KMS-11 (cell line): ENCODE measurements at regions not wholly inside any gene's neighbourhood (a gene's known extent, or its start where the extent isn't known, plus 50 kb on each side); places are given as distances from the start of the nearest gene placed in this dataset.

Experiments
- H2AFZ ChIP-seq: fragments of 200-600 bp; sonication (generic); 2 replicates; pipeline ENCODE4 v1.6.1; 2016; ENCODE audit warnings: antibody characterized with exemption, mixed run types, low read depth
- H3K27ac ChIP-seq: fragments of 200-600 bp; sonication (generic); 2 replicates; pipeline ENCODE4 v1.6.1; 2016; ENCODE audit warnings: mild to moderate bottlenecking, mixed run types
- H3K27me3 ChIP-seq: fragments of 200-600 bp; sonication (generic); 2 replicates; pipeline ENCODE4 v1.6.1; 2017; ENCODE audit warnings: mild to moderate bottlenecking, low read depth, mixed run types, moderate library complexity; ENCODE audit not compliant: insufficient read depth
- H3K36me3 ChIP-seq: fragments of 200-600 bp; sonication (generic); 2 replicates; pipeline ENCODE4 v1.6.1; 2017; ENCODE audit warnings: mild to moderate bottlenecking, mixed run types; ENCODE audit not compliant: insufficient read depth
- H3K4me1 ChIP-seq: fragments of 200-600 bp; sonication (generic); 2 replicates; pipeline ENCODE4 v1.6.1; 2016; ENCODE audit warnings: mild to moderate bottlenecking, low read depth, mixed run types; ENCODE audit not compliant: poor library complexity, severe bottlenecking
- H3K4me2 ChIP-seq: fragments of 200-600 bp; sonication (generic); 2 replicates; pipeline ENCODE4 v1.7.0; 2016; ENCODE audit warnings: mild to moderate bottlenecking, mixed run types
- H3K4me3 ChIP-seq: fragments of 200-600 bp; sonication (generic); IDR thresholded peaks from 2 replicates; pipeline ENCODE4 v1.6.1; 2017; ENCODE audit warnings: low read depth, low read length, mixed read lengths; ENCODE audit not compliant: insufficient read depth
- H3K79me2 ChIP-seq: fragments of 200-600 bp; sonication (generic); 2 replicates; pipeline ENCODE4 v1.6.1; 2016; ENCODE audit warnings: low read depth, mixed run types; ENCODE audit not compliant: insufficient read depth
- H3K9ac ChIP-seq: fragments of 200-600 bp; sonication (generic); 2 replicates; pipeline ENCODE4 v1.6.1; 2016; ENCODE audit warnings: mild to moderate bottlenecking, mixed run types
- H4K20me1 ChIP-seq: fragments of 200-600 bp; sonication (generic); 2 replicates; pipeline ENCODE4 v1.6.1; 2016; ENCODE audit warnings: mild to moderate bottlenecking, mixed run types; ENCODE audit not compliant: insufficient read depth
- CTCF ChIP-seq: fragments of 200-600 bp; sonication (generic); conservative IDR thresholded peaks from 2 replicates; pipeline ENCODE4 v1.6.1; 2017; ENCODE audit warnings: low read depth, mild to moderate bottlenecking, antibody characterized with exemption, low read length, moderate library complexity, mixed read lengths

- no peak overlapping the region for H3K27ac ChIP-seq
- no peaks in the 10 kb centered on the region for H3K36me3 ChIP-seq
- H3K4me1 ChIP-seq: no peaks in the 10 kb centered on the region
- no peaks in the 10 kb centered on the region for H3K79me2 ChIP-seq
- no peak overlapping the region for H3K9ac ChIP-seq
- H3K4me2 ChIP-seq: no peak overlapping the region
- no peaks in the 10 kb centered on the region for H3K27me3 ChIP-seq
- H4K20me1 ChIP-seq: no peaks in the 10 kb centered on the region
- TF ChIP-seq CTCF: peak; percentile 60
- H3K4me3 ChIP-seq: no peak overlapping the region
- H2AFZ ChIP-seq: no peak overlapping the region
Measured at GRCh38 chr12:28998662-28999120, 150.4 kb upstream of the FAR2 start.

- no peaks in the 10 kb centered on the region for H3K4me1 ChIP-seq
- H3K9ac ChIP-seq: no peak overlapping the region
- H2AFZ ChIP-seq: no peak overlapping the region
- H3K4me2 ChIP-seq: no peak overlapping the region
- H3K4me3 ChIP-seq: no peak overlapping the region
- H3K27me3 ChIP-seq: no peaks in the 10 kb centered on the region
- no peak for TF ChIP-seq CTCF
- H3K79me2 ChIP-seq: no peaks in the 10 kb centered on the region
- no peaks in the 10 kb centered on the region for H3K36me3 ChIP-seq
- no peaks in the 10 kb centered on the region for H4K20me1 ChIP-seq
- H3K27ac ChIP-seq: no peak overlapping the region
Measured at GRCh38 chr12:29004066-29004935, 144.8 kb upstream of the FAR2 start.

- H3K9ac ChIP-seq: no peak overlapping the region
- H4K20me1 ChIP-seq: no peaks in the 10 kb centered on the region
- no peak overlapping the region for H3K27ac ChIP-seq
- H3K79me2 ChIP-seq: no peaks in the 10 kb centered on the region
- H3K36me3 ChIP-seq: no peaks in the 10 kb centered on the region
- H3K27me3 ChIP-seq: no peaks in the 10 kb centered on the region
- H3K4me1 ChIP-seq: no peaks in the 10 kb centered on the region
- no peak overlapping the region for H2AFZ ChIP-seq
- TF ChIP-seq CTCF: no peak
- no peak overlapping the region for H3K4me2 ChIP-seq
- H3K4me3 ChIP-seq: no peak overlapping the region
Measured at GRCh38 chr12:29004936-29005304, 144.2 kb upstream of the FAR2 start.

- H3K79me2 ChIP-seq: no peaks in the 10 kb centered on the region
- H3K4me1 ChIP-seq: no peaks in the 10 kb centered on the region
- H3K27me3 ChIP-seq: no peaks in the 10 kb centered on the region
- no peak for TF ChIP-seq CTCF
- no peak overlapping the region for H3K9ac ChIP-seq
- no peak overlapping the region for H3K27ac ChIP-seq
- H3K4me2 ChIP-seq: no peak overlapping the region
- H3K4me3 ChIP-seq: no peak overlapping the region
- no peaks in the 10 kb centered on the region for H4K20me1 ChIP-seq
- H3K36me3 ChIP-seq: no peaks in the 10 kb centered on the region
- no peak overlapping the region for H2AFZ ChIP-seq
Measured at GRCh38 chr12:29008786-29009185, 140.3 kb upstream of the FAR2 start.
